ENCODE measurements at regions not wholly inside any gene's neighbourhood (a gene's known extent, or its start where the extent isn't known, plus 50 kb on each side); places are given as distances from the start of the nearest gene placed in this dataset.

GRCh38 chr20:6866741-6867140 is 99.3 kb downstream of the BMP2 start:
- ChIA-PET CTCF (no interaction called here), POLR2A (no interaction called here)
- WGBS (ENCODE audit: missing lambda C conversion rate) = under 1% methylated on average over 3 of the region's 3 CpGs
- no peak overlapping the region for H3K4me2 ChIP-seq
- no peak overlapping the region for H3K27ac ChIP-seq
- no peak for FAIRE-seq
- ATAC-seq = no peak
- no peak for DNase-seq (ENCODE audit: low read depth in 1 of 2, low spot score in 1 of 2)
- H3K4me3 ChIP-seq = no peak overlapping the region
- H3K9me3 ChIP-seq = no peaks in the 10 kb centered on the region; the same call in 2 of the 3 replicates
- TF ChIP-seq EP300 (IDR thresholded peaks at IDR 0.05) (no peak), RAD21 (conservative IDR thresholded peaks at IDR 0.05 in 1 of 2, IDR thresholded peaks at IDR 0.05 in 1 of 2) (no peak), KDM5A (IDR thresholded peaks at IDR 0.05) (no peak), CHD2 (IDR thresholded peaks at IDR 0.05; ENCODE audit: low read length, partially characterized antibody) (no peak), RARB (CRISPR knock-in tag; IDR thresholded peaks at IDR 0.05) (no peak), ATOH8 (CRISPR knock-in tag; IDR thresholded peaks at IDR 0.05; ENCODE audit: low read depth) (no peak), MAFK (IDR thresholded peaks at IDR 0.05; ENCODE audit: partially characterized antibody) (no peak), CTCF (IDR thresholded peaks at IDR 0.05) (no peak), SREBF2 (IDR thresholded peaks at IDR 0.05) (no peak), POLR2AphosphoS2 (conservative IDR thresholded peaks at IDR 0.05; ENCODE audit: low read length) (no peak), FOXS1 (CRISPR knock-in tag; IDR thresholded peaks at IDR 0.05) (no peak), HOXA7 (CRISPR knock-in tag; IDR thresholded peaks at IDR 0.05) (no peak), MYC (IDR thresholded peaks at IDR 0.05; ENCODE audit: borderline replicate concordance, low read length) (no peak), CHD4 (IDR thresholded peaks at IDR 0.05; ENCODE audit: borderline replicate concordance) (no peak), USF2 (IDR thresholded peaks at IDR 0.05) (no peak), HDAC2 (IDR thresholded peaks at IDR 0.05) (no peak)
- TF ChIP-seq, protein P1, sequence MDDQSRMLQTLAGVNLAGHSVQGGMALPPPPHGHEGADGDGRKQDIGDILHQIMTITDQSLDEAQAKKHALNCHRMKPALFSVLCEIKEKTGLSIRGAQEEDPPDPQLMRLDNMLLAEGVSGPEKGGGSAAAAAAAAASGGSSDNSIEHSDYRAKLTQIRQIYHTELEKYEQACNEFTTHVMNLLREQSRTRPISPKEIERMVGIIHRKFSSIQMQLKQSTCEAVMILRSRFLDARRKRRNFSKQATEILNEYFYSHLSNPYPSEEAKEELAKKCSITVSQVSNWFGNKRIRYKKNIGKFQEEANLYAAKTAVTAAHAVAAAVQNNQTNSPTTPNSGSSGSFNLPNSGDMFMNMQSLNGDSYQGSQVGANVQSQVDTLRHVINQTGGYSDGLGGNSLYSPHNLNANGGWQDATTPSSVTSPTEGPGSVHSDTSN (IDR thresholded peaks at IDR 0.05) = no peak
- H3K4me1 ChIP-seq = no peaks in the 10 kb centered on the region

DNA sequence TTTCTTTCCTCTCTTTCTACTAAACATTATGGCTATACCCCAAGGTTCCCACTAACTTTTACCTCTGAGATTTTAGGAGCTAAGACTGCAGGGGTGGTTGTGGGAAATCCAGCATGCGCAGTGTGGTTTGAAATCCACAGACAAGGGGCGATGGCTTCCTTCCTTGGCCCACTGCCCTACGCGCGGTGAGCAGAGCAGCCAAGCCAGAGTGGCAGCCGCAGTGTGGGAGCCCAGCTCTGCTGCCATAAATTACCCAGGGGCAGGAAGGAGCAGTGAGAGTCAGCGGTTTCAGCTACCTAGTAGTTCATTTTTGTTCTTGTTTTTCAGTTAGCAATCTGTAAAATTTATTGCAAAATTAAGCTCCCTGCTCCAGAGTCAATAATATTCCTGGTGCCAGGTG is 101.4 kb downstream of the BMP2 start:
- FAIRE-seq (no peak), DNase-seq (ENCODE audit: low read depth in 1 of 2, low spot score in 1 of 2) (no peak), ATAC-seq (no peak)
- Histone ChIP-seq H3K9me3 (no peaks in the 10 kb centered on the region; the same call in 2 of the 3 replicates), H3K27ac (no peak overlapping the region), H3K4me2 (no peak overlapping the region), H3K4me1 (no peaks in the 10 kb centered on the region), H3K4me3 (no peak overlapping the region)
- ChIA-PET POLR2A (no interaction called here), CTCF (interaction anchor here (1.7 kb wide), 1 partner anchor 17 kb away, joined by 6 read pairs; no protein-coding TSS in a partner anchor)
- 48% methylated on average over 7 of the region's 7 CpGs for WGBS (ENCODE audit: missing lambda C conversion rate)
- TF ChIP-seq KDM1A (IDR thresholded peaks at IDR 0.05; ENCODE audit: low read depth) = no peak
- no peak for TF ChIP-seq FOSL2 (IDR thresholded peaks at IDR 0.05)
- no peak for TF ChIP-seq FOSL2 (CRISPR knock-in tag; IDR thresholded peaks at IDR 0.05)
- TF ChIP-seq SREBF2 (IDR thresholded peaks at IDR 0.05) = no peak
- TF ChIP-seq, protein P2, sequence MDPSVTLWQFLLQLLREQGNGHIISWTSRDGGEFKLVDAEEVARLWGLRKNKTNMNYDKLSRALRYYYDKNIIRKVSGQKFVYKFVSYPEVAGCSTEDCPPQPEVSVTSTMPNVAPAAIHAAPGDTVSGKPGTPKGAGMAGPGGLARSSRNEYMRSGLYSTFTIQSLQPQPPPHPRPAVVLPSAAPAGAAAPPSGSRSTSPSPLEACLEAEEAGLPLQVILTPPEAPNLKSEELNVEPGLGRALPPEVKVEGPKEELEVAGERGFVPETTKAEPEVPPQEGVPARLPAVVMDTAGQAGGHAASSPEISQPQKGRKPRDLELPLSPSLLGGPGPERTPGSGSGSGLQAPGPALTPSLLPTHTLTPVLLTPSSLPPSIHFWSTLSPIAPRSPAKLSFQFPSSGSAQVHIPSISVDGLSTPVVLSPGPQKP (IDR thresholded peaks at IDR 0.05; ENCODE audit: low read depth, low read length) = no peak
- TF ChIP-seq, protein P1 (IDR thresholded peaks at IDR 0.05) = no peak

All from A549 (cell line).